Fibroblast of the aortic adventitia (primary cell): ENCODE measurements at regions not wholly inside any gene's neighbourhood (a gene's known extent, or its start where the extent isn't known, plus 50 kb on each side); places are given as distances from the start of the nearest gene placed in this dataset.

ENCODE experiments used
- DNase-seq: peaks from one replicate; pipeline ENCODE4 v3.0.0-alpha.2; 2010; ENCODE audit warnings: low read depth
- H3K4me3 ChIP-seq: 2 replicates; pipeline ENCODE4 v1.5.1; 2011; ENCODE audit warnings: low read depth, mild to moderate bottlenecking, control low read depth, low read length, moderate library complexity
- TF ChIP-seq, protein P1 (sequence below): IDR thresholded peaks from 2 replicates; pipeline ENCODE4 v1.5.1; 2011; ENCODE audit warnings: mild to moderate bottlenecking, low read length, control low read depth, inconsistent platforms; ENCODE audit not compliant: insufficient read depth

DNA sequence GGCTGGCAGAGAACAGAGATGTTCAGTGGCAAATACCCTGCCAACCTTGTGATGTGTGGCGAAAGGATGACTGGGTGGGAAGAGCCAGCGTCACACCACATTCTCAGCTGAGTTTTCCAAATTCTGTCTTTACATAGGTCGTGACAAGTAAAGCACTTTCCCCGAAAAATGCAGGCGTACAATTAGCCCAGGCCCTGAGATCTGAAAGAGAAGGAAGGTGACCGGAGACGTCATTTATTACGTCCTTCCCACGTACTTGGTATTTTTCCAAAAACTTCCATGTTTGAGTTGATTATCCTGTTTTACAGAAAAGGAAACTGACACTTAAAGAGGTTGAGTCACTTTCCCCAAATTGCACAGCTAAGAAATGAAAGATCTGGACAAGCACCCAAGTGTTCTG lies 413.3 kb downstream of the PRDM2 start:
- TF ChIP-seq, protein P1, sequence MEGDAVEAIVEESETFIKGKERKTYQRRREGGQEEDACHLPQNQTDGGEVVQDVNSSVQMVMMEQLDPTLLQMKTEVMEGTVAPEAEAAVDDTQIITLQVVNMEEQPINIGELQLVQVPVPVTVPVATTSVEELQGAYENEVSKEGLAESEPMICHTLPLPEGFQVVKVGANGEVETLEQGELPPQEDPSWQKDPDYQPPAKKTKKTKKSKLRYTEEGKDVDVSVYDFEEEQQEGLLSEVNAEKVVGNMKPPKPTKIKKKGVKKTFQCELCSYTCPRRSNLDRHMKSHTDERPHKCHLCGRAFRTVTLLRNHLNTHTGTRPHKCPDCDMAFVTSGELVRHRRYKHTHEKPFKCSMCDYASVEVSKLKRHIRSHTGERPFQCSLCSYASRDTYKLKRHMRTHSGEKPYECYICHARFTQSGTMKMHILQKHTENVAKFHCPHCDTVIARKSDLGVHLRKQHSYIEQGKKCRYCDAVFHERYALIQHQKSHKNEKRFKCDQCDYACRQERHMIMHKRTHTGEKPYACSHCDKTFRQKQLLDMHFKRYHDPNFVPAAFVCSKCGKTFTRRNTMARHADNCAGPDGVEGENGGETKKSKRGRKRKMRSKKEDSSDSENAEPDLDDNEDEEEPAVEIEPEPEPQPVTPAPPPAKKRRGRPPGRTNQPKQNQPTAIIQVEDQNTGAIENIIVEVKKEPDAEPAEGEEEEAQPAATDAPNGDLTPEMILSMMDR: no peak
- H3K4me3 ChIP-seq: no peak overlapping the region
- no peak for DNase-seq

- TF ChIP-seq, protein P1: peak; percentile 69
- peak; percentile 63 for DNase-seq
- no peak overlapping the region for H3K4me3 ChIP-seq
Measured at GRCh38 chr1:14113841-14114567, 414.0 kb downstream of the PRDM2 start.

- no peak for DNase-seq
- TF ChIP-seq, protein P1: no peak
- no peak overlapping the region for H3K4me3 ChIP-seq
Measured at GRCh38 chr1:14115976-14116375, 416.0 kb downstream of the PRDM2 start.

GRCh38 chr1:14117700-14118099 lies 417.7 kb downstream of the PRDM2 start:
- TF ChIP-seq, protein P1: no peak
- H3K4me3 ChIP-seq: no peak overlapping the region
- DNase-seq: no peak

DNA sequence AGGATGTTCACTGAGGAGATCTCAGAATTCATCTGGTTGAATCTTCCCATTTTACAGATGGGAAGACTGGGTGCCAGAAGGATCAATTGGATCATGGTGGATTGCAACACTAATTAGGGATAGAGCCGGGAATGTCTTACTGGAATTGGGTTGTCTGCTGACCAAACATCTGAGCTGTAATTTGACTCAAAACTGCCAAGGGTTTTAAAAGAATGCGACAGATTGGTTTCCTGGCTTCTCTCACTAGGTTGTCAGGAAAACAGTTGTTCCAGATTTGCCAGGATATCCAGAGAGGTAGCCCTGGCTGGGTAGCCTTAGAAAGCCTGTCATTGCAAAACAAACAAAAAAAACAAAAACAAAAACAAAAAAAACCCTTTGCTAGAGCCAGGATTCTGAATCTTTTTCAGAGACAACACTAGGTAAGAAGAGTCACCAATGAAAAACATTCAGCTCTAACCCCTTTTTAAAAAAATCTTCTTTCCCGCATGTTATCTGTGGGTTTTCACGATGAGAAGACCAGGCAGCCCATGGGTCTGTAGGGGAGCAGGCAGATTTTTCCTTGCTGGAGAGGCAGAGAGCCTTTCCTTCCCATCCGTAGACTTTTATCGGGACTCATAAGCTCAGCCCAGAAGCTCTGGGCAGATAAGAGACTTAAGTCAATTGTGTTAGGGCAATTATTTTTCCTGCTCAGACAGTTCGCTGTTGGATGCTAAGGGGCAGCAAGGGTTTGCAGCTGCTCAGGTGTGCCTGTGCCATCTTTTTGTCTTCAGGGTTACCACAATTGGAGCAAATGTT lies 418.9 kb downstream of the PRDM2 start:
- H3K4me3 ChIP-seq: no peak overlapping the region
- DNase-seq: no peak
- TF ChIP-seq, protein P1: no peak

DNA sequence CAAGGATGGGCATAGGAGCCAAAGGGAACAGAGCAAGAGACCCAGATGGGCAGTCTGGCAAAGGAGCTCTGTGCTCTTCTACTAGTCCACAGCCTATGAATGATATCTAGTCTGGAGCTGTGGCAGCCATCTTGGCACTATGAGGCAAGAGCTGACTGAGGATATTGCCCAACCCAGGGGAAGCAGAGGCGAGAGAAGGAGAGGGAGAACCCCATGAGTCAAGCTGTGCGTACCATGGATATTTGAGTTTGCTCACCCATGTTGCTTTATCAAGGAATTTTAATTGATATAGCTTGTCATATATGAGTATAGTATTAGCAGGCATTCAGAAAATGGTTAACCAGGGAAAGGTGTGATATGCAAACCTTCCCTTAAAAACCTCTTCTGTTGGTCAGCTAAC lies 420.9 kb downstream of the PRDM2 start:
- TF ChIP-seq, protein P1: no peak
- H3K4me3 ChIP-seq: no peak overlapping the region
- DNase-seq: no peak
